NCI-H1694 (cell line): ENCODE measurements at regions not wholly inside any gene's neighbourhood (a gene's known extent, or its start where the extent isn't known, plus 50 kb on each side); places are given as distances from the start of the nearest gene placed in this dataset.

Source experiments
- DNase-seq: peaks from one replicate; lab custom pipeline; 2025; lab: John Stamatoyannopoulos, UW

GRCh38 chr16:86297866-86298757, 212.2 kb upstream of the FOXF1 start:
- no peak for DNase-seq

GRCh38 chr16:86298758-86299134, 211.6 kb upstream of the FOXF1 start:
- DNase-seq, result no peak

GRCh38 chr16:86299882-86300610, 210.3 kb upstream of the FOXF1 start:
- DNase-seq, result no peak

- no peak for DNase-seq
These were observed 209.4 kb upstream of the FOXF1 start for GRCh38 chr16:86300746-86301481.

GRCh38 chr16:86302421-86303109, 207.8 kb upstream of the FOXF1 start:
- no peak for DNase-seq

GRCh38 chr16:86303787-86304678, 206.3 kb upstream of the FOXF1 start:
- DNase-seq, result no peak

- DNase-seq, result no peak
These were observed 205.5 kb upstream of the FOXF1 start for GRCh38 chr16:86304868-86305267.

- DNase-seq, result no peak
These were observed 204.9 kb upstream of the FOXF1 start for GRCh38 chr16:86305440-86305839.

GRCh38 chr16:86306011-86306644, 204.2 kb upstream of the FOXF1 start:
- no peak for DNase-seq

- DNase-seq, result no peak
These were observed 203.4 kb upstream of the FOXF1 start for GRCh38 chr16:86306811-86307513.

- no peak for DNase-seq
These were observed 202.8 kb upstream of the FOXF1 start for GRCh38 chr16:86307514-86307903.

GRCh38 chr16:86308514-86308913, 201.8 kb upstream of the FOXF1 start:
- DNase-seq, result no peak

- no peak for DNase-seq
These were observed 196.7 kb upstream of the FOXF1 start for GRCh38 chr16:86313631-86314030.

- DNase-seq, result no peak
These were observed 195.8 kb upstream of the FOXF1 start for GRCh38 chr16:86314402-86315025.

GRCh38 chr16:86316967-86317812, 193.1 kb upstream of the FOXF1 start:
- no peak for DNase-seq

GRCh38 chr16:86317813-86318650, 192.3 kb upstream of the FOXF1 start:
- no peak for DNase-seq

- no peak for DNase-seq
These were observed 190.6 kb upstream of the FOXF1 start for GRCh38 chr16:86319585-86320236.
